ENCODE measurements at regions not wholly inside any gene's neighbourhood (a gene's known extent, or its start where the extent isn't known, plus 50 kb on each side); places are given as distances from the start of the nearest gene placed in this dataset.
"Not testable (repeated sequence)": the region's sequence is repeated elsewhere in the genome, so short reads cannot be mapped to it uniquely, and the experiment has no call there.

DNA sequence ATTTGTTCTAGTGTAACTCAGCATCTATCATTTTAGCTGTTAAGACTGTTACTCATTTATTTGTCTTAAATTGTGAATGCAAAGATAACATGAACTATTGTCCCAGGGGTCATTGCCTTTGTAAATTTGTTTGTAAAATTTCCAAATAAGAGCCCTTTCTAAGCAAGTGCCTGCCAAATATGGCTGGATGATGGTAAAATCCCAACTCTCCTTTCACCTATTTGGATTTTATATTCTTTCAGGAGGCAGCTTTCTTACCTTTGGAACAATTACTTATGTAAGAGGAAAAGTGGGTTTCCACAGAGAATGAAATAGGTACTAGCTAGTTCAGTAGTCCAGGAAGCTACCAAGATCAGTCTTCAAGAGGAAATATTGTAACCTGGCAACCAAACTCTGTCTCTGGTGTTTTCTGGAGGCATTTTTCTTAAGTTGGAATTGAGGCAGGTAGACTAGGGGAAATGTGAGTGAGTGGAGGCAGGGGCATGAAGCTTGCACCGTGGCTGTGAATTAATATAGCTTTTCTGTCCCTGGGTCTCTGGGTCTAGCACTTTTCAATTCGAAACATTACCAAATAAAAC, 88.5 kb upstream of the XIST start:
- Histone ChIP-seq H3K4me1 (peaks cover 23% of the 10 kb centered on the region), H3K36me3 (no peaks in the 10 kb centered on the region), H3K4me3 (no peak overlapping the region), H3K27me3 (no peaks in the 10 kb centered on the region), H3K27ac (no peak overlapping the region), H3K9me3 (no peaks in the 10 kb centered on the region)
- no peak for TF ChIP-seq POLR2AphosphoS5 (IDR thresholded peaks at IDR 0.05; ENCODE audit: insufficient read depth in 1 of 2, low read depth in 1 of 2)
- no peak for TF ChIP-seq CTCF (IDR thresholded peaks at IDR 0.05)
- intact Hi-C loops (cut with DNase I), result no loop called here
- DNase-seq (ENCODE audit: extremely low spot score in 2 of 2), result no peak

DNA sequence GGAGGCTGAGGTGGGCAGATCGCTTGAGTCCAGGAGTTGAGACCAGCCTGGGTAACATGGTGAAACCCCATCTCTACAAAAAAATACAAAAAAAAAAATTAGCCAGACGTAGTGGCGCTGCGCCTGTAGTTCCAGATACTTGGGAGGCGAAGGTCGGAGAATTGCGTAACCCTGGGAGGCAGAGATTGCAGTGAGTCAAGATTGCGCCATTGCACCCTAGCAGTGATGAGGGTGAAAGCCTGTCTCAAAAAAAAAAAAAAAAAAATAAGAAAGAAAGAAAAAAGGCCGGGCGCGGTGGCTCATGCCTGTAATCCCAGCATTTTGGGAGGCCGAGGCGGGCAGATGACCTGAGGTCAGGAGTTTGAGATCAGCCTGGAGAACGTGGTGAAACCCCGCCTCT, 85.3 kb upstream of the XIST start:
- H3K27ac ChIP-seq; H3K36me3 ChIP-seq; DNase-seq (ENCODE audit: extremely low spot score in 2 of 2): not testable (repeated sequence)

GRCh38 chrX:73932522-73932921, 80.0 kb upstream of the XIST start:
- H3K4me3 ChIP-seq, result no peak overlapping the region
- H3K27ac ChIP-seq, result no peak overlapping the region
- TF ChIP-seq POLR2A (IDR thresholded peaks at IDR 0.05) (no peak), CTCF (IDR thresholded peaks at IDR 0.05) (no peak), POLR2AphosphoS5 (IDR thresholded peaks at IDR 0.05; ENCODE audit: insufficient read depth in 1 of 2, low read depth in 1 of 2) (no peak)
- H3K27me3 ChIP-seq, result no peaks in the 10 kb centered on the region
- no peaks in the 10 kb centered on the region for H3K4me1 ChIP-seq
- intact Hi-C loops (cut with DNase I), result no loop called here
- DNase-seq (ENCODE audit: extremely low spot score in 2 of 2), result no peak
- no peaks in the 10 kb centered on the region for H3K9me3 ChIP-seq
- H3K36me3 ChIP-seq, result no peaks in the 10 kb centered on the region

More for the DNA sequence above, 85.3 kb upstream of the XIST start:
- intact Hi-C loops (cut with DNase I); H3K9me3 ChIP-seq; H3K4me1 ChIP-seq; H3K27me3 ChIP-seq; H3K4me3 ChIP-seq: not testable (repeated sequence)

DNA sequence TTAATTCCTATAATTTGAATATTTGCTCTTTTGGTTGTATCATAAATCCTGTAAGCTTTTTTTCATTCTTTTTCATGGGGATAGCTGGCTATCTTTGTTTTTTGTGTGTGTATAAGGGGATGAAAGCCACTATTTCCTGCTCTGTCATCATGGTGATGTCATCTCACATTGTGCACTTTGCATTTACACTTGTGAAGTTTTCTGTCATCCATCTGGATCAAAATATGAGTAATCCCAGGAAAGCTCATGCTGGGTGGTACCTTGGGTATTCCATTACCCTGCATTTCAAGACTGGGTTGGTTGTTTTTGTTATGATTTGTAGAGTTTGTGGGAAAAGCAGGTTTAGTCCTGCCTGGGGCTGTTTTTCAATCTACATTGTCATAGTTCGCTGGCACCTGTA, 77.8 kb upstream of the XIST start:
- Histone ChIP-seq H3K4me3 (no peak overlapping the region), H3K27me3 (no peaks in the 10 kb centered on the region), H3K27ac (no peak overlapping the region), H3K4me1 (no peaks in the 10 kb centered on the region), H3K9me3 (no peaks in the 10 kb centered on the region), H3K36me3 (no peaks in the 10 kb centered on the region)
- intact Hi-C loops (cut with DNase I), result no loop called here
- DNase-seq (ENCODE audit: extremely low spot score in 2 of 2), result no peak
- TF ChIP-seq POLR2AphosphoS5 (IDR thresholded peaks at IDR 0.05; ENCODE audit: insufficient read depth in 1 of 2, low read depth in 1 of 2), result no peak
- no peak for TF ChIP-seq POLR2A (IDR thresholded peaks at IDR 0.05)
- TF ChIP-seq CTCF (IDR thresholded peaks at IDR 0.05), result no peak

- Histone ChIP-seq H3K4me3 (no peak overlapping the region), H3K9me3 (no peaks in the 10 kb centered on the region), H3K27ac (no peak overlapping the region), H3K4me1 (no peaks in the 10 kb centered on the region), H3K27me3 (no peaks in the 10 kb centered on the region), H3K36me3 (no peaks in the 10 kb centered on the region)
- TF ChIP-seq POLR2A (IDR thresholded peaks at IDR 0.05), result no peak
- intact Hi-C loops (cut with DNase I), result no loop called here
- DNase-seq (ENCODE audit: extremely low spot score in 2 of 2), result no peak
These were observed 70.4 kb upstream of the XIST start for GRCh38 chrX:73922856-73923455.

DNA sequence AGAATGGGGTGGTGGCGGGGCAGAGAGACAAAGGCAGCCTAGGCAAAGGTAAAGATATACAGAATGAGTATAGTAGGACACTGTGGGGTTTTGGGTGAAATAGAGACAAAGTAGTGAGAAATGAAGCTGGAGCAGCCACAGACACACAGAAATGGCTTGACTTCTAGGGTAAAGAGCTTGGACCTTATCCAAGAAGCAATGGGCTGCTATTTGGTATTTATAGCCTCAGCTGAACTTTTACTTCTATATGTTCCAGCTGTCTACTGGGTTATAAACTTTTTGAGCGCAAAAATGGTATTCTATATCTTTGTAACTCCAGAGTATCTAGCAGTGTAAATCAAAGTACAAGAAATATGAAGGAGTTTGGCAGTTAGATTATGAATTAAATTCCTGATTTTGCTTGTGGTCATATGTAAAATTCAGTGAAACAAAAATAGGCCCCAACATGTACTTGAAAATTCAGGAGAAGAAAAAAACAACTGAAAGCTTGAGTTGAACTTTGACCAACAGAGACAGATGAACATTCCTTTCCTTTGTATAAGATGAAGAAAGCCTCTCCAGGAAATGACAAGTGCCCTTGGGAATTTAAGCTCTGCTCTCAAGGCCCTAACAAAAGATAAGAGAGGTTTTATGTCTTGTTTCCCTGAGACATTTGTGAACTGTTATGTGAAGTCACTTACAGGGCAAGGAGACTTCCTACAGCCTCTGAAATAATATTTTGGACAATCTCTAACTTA, 64.6 kb upstream of the XIST start:
- no peaks in the 10 kb centered on the region for H3K4me1 ChIP-seq
- DNase-seq (ENCODE audit: extremely low spot score in 2 of 2), result no peak
- H3K4me3 ChIP-seq, result no peak overlapping the region
- H3K9me3 ChIP-seq, result no peaks in the 10 kb centered on the region
- intact Hi-C loops (cut with DNase I), result no loop called here
- H3K27me3 ChIP-seq, result no peaks in the 10 kb centered on the region
- no peak overlapping the region for H3K27ac ChIP-seq
- H3K36me3 ChIP-seq, result no peaks in the 10 kb centered on the region
- TF ChIP-seq POLR2A (IDR thresholded peaks at IDR 0.05), result no peak
- no peak for TF ChIP-seq CTCF (IDR thresholded peaks at IDR 0.05)
- TF ChIP-seq POLR2AphosphoS5 (IDR thresholded peaks at IDR 0.05; ENCODE audit: insufficient read depth in 1 of 2, low read depth in 1 of 2), result no peak
